B cell (primary cell): ENCODE measurements at regions not wholly inside any gene's neighbourhood (a gene's known extent, or its start where the extent isn't known, plus 50 kb on each side); places are given as distances from the start of the nearest gene placed in this dataset.

Experiments
- EZH2 ChIP-seq: IDR thresholded peaks from 2 replicates; pipeline ENCODE4 v1.6.1; 2012; ENCODE audit warnings: borderline replicate concordance, low read depth, mild to moderate bottlenecking, moderate library complexity, low read length; ENCODE audit not compliant: insufficient read depth, poor library complexity, severe bottlenecking
- TF ChIP-seq, protein P1 (sequence below): fragments of 200-600 bp; IDR thresholded peaks from one replicate; pipeline ENCODE4 v1.8.0; 2022; ENCODE audit warnings: antibody characterized with exemption, mild to moderate bottlenecking

DNA sequence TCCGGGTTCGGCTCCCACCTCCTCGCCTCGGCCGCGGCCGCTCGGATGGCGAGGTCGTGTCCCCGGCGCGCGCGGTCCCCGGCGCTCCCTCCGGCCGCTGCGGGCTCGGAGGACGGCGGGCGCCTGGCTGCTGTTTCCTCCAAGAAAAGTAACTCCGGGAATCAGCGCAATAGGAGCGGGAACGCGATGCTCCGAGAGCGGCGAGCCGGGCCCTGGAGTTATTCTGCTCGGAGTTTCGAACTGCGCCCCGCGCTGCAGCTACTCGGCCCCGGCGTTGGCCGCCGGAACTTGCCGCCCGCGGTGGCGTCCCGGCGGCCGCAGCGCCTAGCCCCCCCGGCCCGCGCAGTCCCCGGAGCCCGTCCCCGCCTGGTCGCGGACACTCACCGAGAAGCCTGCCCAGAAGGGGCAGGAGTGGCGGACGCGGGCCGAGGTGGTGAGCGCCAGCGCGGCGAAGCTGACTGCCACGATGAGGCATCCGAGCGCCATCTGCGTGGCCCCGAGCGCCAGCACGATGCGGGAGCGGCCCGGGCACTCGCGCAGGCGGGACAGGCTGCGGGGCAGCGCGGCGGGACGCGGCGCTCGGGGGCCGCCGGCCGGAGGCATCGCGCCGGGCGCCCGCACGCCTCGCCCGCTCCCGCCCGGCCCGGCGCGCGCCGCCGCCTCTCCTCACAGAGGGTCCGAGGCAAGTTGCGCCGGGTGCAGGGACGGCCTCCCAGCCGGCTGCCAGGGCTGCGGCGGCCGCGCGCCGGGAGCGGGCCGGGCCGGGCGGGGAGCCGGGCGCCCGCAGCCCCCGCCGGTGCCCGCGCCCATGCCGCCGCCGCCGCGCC, 251.9 kb downstream of the TJP1 start:
- TF ChIP-seq, protein P1, sequence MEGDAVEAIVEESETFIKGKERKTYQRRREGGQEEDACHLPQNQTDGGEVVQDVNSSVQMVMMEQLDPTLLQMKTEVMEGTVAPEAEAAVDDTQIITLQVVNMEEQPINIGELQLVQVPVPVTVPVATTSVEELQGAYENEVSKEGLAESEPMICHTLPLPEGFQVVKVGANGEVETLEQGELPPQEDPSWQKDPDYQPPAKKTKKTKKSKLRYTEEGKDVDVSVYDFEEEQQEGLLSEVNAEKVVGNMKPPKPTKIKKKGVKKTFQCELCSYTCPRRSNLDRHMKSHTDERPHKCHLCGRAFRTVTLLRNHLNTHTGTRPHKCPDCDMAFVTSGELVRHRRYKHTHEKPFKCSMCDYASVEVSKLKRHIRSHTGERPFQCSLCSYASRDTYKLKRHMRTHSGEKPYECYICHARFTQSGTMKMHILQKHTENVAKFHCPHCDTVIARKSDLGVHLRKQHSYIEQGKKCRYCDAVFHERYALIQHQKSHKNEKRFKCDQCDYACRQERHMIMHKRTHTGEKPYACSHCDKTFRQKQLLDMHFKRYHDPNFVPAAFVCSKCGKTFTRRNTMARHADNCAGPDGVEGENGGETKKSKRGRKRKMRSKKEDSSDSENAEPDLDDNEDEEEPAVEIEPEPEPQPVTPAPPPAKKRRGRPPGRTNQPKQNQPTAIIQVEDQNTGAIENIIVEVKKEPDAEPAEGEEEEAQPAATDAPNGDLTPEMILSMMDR, result no peak
- no peak for TF ChIP-seq EZH2
